HUES48 (cell line): ENCODE measurements at regions not wholly inside any gene's neighbourhood (a gene's known extent, or its start where the extent isn't known, plus 50 kb on each side); places are given as distances from the start of the nearest gene placed in this dataset.

Source experiments
- H3K27ac ChIP-seq: one replicate; pipeline ENCODE4 v1.7.0; 2013; ENCODE audit warnings: low read depth, low read length, inconsistent platforms
- H3K27me3 ChIP-seq: 2 replicates; pipeline ENCODE4 v1.6.1; 2013; ENCODE audit warnings: mild to moderate bottlenecking, low read length; ENCODE audit not compliant: control insufficient read depth, insufficient read depth
- H3K36me3 ChIP-seq: 2 replicates; pipeline ENCODE4 v1.6.1; 2013; ENCODE audit warnings: low read length; ENCODE audit not compliant: control insufficient read depth, insufficient read depth
- H3K4me1 ChIP-seq: 2 replicates; pipeline ENCODE4 v1.6.1; 2013; ENCODE audit warnings: mild to moderate bottlenecking, low read length; ENCODE audit not compliant: control insufficient read depth, insufficient read depth
- H3K4me3 ChIP-seq: 2 replicates; pipeline ENCODE4 v1.5.1; 2013; ENCODE audit warnings: mild to moderate bottlenecking, low read depth, low read length
- H3K9ac ChIP-seq: 2 replicates; pipeline ENCODE4 v1.6.1; 2013; ENCODE audit warnings: mild to moderate bottlenecking, low read depth, low read length, moderate library complexity
- H3K9me3 ChIP-seq: 2 replicates; pipeline ENCODE4 v1.6.1; 2013; ENCODE audit warnings: low read length; ENCODE audit not compliant: control insufficient read depth, insufficient read depth

DNA sequence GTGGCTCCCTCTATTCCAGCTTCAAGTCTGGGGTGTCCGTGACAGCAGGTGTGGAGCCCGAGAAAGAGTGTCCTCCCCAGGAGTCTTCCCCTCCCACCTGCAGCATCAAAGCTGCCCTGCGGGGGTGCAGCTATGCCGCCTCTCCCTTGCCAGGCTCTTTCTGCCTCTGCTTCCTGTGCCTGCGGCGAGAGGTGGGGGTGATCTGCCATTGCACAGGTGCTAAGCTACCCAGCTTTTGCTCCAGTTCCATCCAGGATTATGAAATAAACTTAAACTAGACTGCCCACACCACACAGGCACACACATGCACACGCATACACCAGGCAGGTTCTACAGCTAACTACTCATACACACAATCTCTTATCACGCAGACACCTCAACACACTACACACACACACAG lies 104.7 kb upstream of the CLDN10 start:
- Histone ChIP-seq H3K4me1 (peaks cover 17% of the 10 kb centered on the region), H3K27ac (no peak overlapping the region), H3K36me3 (no peaks in the 10 kb centered on the region), H3K4me3 (no peak overlapping the region), H3K9ac (no peak overlapping the region), H3K27me3 (no peaks in the 10 kb centered on the region), H3K9me3 (no peaks in the 10 kb centered on the region)

DNA sequence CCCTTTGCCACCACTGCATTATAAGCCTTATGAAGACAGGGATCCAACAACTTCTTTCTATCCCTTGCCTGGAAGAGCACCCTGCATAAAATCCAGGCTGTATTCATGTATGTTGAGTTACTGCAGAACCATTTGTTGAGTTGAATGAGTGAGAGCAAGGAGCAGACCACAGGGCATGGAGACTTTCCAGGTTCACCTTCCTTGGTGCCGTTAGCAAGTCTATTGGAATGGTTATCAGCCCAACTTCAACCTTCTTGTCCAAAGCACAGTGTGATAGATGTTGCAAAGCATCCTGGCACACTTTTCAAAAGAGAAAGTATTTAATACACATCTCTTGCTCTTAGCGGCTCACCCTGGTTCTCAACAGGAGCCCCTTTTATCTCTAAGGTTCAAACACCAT lies 100.9 kb upstream of the CLDN10 start:
- Histone ChIP-seq H3K4me1 (peaks cover 13% of the 10 kb centered on the region), H3K9me3 (no peaks in the 10 kb centered on the region), H3K36me3 (no peaks in the 10 kb centered on the region), H3K27me3 (no peaks in the 10 kb centered on the region), H3K27ac (no peak overlapping the region), H3K4me3 (no peak overlapping the region), H3K9ac (no peak overlapping the region)

GRCh38 chr13:95452375-95452774 lies 100.1 kb upstream of the CLDN10 start:
- no peaks in the 10 kb centered on the region for H3K9me3 ChIP-seq
- no peaks in the 10 kb centered on the region for H3K27me3 ChIP-seq
- H3K27ac ChIP-seq: no peak overlapping the region
- H3K36me3 ChIP-seq: no peaks in the 10 kb centered on the region
- no peak overlapping the region for H3K4me3 ChIP-seq
- peaks cover 11% of the 10 kb centered on the region for H3K4me1 ChIP-seq
- H3K9ac ChIP-seq: no peak overlapping the region

GRCh38 chr13:95455782-95456181 lies 96.7 kb upstream of the CLDN10 start:
- no peak overlapping the region for H3K27ac ChIP-seq
- no peaks in the 10 kb centered on the region for H3K27me3 ChIP-seq
- no peaks in the 10 kb centered on the region for H3K4me1 ChIP-seq
- H3K9me3 ChIP-seq: peaks cover 13% of the 10 kb centered on the region
- H3K4me3 ChIP-seq: no peak overlapping the region
- H3K9ac ChIP-seq: no peak overlapping the region
- H3K36me3 ChIP-seq: no peaks in the 10 kb centered on the region

- no peak overlapping the region for H3K4me3 ChIP-seq
- H3K27me3 ChIP-seq: no peaks in the 10 kb centered on the region
- no peak overlapping the region for H3K9ac ChIP-seq
- H3K9me3 ChIP-seq: peaks cover 13% of the 10 kb centered on the region
- H3K27ac ChIP-seq: no peak overlapping the region
- H3K36me3 ChIP-seq: no peaks in the 10 kb centered on the region
- no peaks in the 10 kb centered on the region for H3K4me1 ChIP-seq
These were observed 95.7 kb upstream of the CLDN10 start for GRCh38 chr13:95456815-95457214.

DNA sequence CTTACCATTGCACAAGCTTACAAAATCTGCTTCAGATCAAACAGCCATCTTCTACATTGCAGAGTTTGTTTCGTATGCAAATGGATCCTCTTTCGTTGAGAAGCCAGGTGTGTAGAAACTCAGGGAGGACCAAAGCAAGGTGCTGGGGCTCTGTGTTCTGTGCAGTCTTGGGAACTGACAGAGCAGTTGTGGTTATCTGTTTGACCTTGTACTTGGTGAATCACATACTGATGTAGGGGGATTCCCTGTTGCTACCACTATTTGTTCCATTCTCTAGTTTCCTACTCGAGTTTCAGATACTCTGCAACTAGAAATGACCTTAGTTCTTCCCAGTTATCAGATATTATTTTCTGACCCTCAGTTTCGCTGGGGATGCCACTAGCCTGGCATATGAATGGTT lies 95.2 kb upstream of the CLDN10 start:
- Histone ChIP-seq H3K9ac (no peak overlapping the region), H3K27me3 (no peaks in the 10 kb centered on the region), H3K36me3 (no peaks in the 10 kb centered on the region), H3K4me3 (no peak overlapping the region), H3K9me3 (peaks cover 13% of the 10 kb centered on the region), H3K4me1 (no peaks in the 10 kb centered on the region), H3K27ac (no peak overlapping the region)

- no peak overlapping the region for H3K9ac ChIP-seq
- H3K4me1 ChIP-seq: no peaks in the 10 kb centered on the region
- H3K36me3 ChIP-seq: no peaks in the 10 kb centered on the region
These were observed 89.7 kb upstream of the CLDN10 start for GRCh38 chr13:95462801-95463200.

GRCh38 chr13:95463531-95463930 lies 89.0 kb upstream of the CLDN10 start:
- Histone ChIP-seq H3K9me3 (peaks cover 13% of the 10 kb centered on the region), H3K36me3 (no peaks in the 10 kb centered on the region), H3K9ac (no peak overlapping the region), H3K27me3 (no peaks in the 10 kb centered on the region), H3K27ac (no peak overlapping the region), H3K4me1 (no peaks in the 10 kb centered on the region), H3K4me3 (no peak overlapping the region)

More at GRCh38 chr13:95462801-95463200, 89.7 kb upstream of the CLDN10 start:
- peaks cover 13% of the 10 kb centered on the region for H3K9me3 ChIP-seq
- no peak overlapping the region for H3K4me3 ChIP-seq
- no peak overlapping the region for H3K27ac ChIP-seq
- no peaks in the 10 kb centered on the region for H3K27me3 ChIP-seq

DNA sequence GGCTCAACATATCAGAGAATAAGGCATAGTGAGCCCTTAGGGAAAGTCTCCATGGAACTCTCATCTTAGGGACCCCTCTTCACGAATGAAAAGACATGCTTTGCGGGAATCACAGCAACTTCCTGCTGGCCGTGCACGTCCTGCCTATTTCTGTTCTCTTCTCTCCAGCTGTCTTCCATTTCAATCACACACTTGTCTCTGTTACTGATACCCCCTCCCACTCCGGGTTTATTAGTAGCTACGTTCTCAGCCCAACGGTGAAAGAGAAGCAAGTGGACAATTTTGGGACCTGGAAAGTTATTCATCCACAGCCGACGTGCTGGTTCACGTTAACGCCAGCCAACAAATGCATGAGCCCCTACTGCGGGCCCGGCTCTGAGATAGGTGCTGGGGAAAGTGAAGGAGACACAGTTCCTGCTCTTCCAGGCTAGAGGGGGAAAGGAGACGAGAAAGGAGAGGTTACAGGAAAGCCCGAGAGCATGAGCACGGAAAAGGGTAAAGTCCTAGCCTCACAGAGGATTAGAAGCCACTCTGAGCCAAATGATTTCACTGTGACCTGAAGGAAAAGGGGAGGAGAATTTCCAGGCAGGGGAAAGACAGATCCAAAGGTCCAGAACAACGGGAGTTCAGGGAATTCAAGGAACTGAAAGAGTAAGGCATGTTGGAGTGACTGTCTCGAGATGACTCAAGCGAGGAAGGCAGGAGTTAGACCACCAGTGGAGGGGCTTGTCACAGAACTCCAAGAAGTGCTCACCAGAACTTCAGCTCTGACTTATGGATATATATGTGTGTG lies 81.8 kb upstream of the CLDN10 start:
- Histone ChIP-seq H3K36me3 (no peaks in the 10 kb centered on the region), H3K9me3 (no peaks in the 10 kb centered on the region), H3K4me1 (peaks cover 8% of the 10 kb centered on the region; the same call in 1 of the 2 replicates), H3K27me3 (no peaks in the 10 kb centered on the region), H3K9ac (no peak overlapping the region), H3K27ac (no peak overlapping the region), H3K4me3 (no peak overlapping the region)

DNA sequence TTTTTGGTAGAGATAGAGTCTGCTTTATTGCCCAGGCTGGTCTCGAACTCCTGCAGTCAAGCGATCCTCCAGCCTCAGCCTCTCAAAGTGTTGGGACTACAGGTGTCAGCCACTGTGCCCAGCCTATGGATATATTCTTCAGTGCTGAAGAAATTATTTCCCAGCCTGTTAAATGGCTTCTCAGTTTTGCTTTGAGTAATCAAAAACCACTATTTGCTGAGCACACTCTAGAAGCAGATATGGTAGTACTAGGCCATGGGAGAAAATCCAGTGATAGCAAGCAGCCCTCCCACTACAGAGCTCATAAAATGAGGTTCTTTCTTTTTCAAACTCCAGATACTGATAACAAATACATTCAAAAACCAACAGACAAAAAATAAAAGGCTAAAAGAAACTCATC lies 80.6 kb upstream of the CLDN10 start:
- peaks cover 8% of the 10 kb centered on the region; the same call in 1 of the 2 replicates for H3K4me1 ChIP-seq
- H3K36me3 ChIP-seq: no peaks in the 10 kb centered on the region
- H3K27ac ChIP-seq: no peak overlapping the region
- no peaks in the 10 kb centered on the region for H3K9me3 ChIP-seq
- no peaks in the 10 kb centered on the region for H3K27me3 ChIP-seq
- no peak overlapping the region for H3K4me3 ChIP-seq
- H3K9ac ChIP-seq: no peak overlapping the region

DNA sequence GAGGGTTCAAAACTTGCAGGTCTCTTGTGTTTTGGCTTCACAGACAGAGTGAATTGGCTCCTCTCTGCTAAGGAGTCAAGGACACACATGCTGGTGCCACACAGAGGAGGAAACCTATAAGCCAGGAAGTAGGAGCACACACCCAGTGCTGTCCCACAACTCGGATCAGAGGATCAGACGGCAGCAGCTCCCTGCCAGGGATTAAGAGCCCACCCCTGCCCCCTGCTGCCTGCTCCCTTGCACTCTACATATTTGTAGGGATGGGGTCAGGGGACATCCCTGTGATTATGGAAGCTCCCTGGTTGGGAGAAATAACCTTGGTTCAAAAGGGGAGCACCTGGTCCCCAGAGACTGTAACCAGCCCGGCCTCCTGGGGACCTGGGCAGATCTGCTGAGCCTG lies 77.5 kb upstream of the CLDN10 start:
- Histone ChIP-seq H3K27ac (no peak overlapping the region), H3K9me3 (no peaks in the 10 kb centered on the region)

More for the DNA sequence above, 77.5 kb upstream of the CLDN10 start:
- peaks cover 8% of the 10 kb centered on the region; the same call in 1 of the 2 replicates for H3K4me1 ChIP-seq
- H3K9ac ChIP-seq: no peak overlapping the region
- no peak overlapping the region for H3K4me3 ChIP-seq
- H3K36me3 ChIP-seq: no peaks in the 10 kb centered on the region
- H3K27me3 ChIP-seq: no peaks in the 10 kb centered on the region
